Esophagus muscularis mucosa (tissue), 3 donors: ENCODE measurements at regions not wholly inside any gene's neighbourhood (a gene's known extent, or its start where the extent isn't known, plus 50 kb on each side); places are given as distances from the start of the nearest gene placed in this dataset.

ENCODE experiments used
- POLR2A ChIP-seq: fragments of 450-650 bp; IDR thresholded peaks from one replicate; pipeline ENCODE4 v1.6.1; 2017; ENCODE audit warnings: antibody characterized with exemption, moderate library complexity, mild to moderate bottlenecking, low read depth
- POLR2AphosphoS5 ChIP-seq, 2 donors: sonication (generic); formaldehyde crosslinking; IDR thresholded peaks; one replicate each; pipeline ENCODE4 v1.6.1; 2017; ENCODE audit warnings: antibody characterized with exemption in 2 of 2
- TF ChIP-seq, protein P1 (sequence below), 3 experiments: fragments of 200-600 bp in 2 of 3; fragments of 450-650 bp in 1 of 3; sonication (generic) in 2 of 3; IDR thresholded peaks; one replicate each; pipeline ENCODE4 v1.5.1; 2017 to 2019; ENCODE audit warnings: antibody characterized with exemption in 3 of 3, mild to moderate bottlenecking in 2 of 3, moderate library complexity in 1 of 3

DNA sequence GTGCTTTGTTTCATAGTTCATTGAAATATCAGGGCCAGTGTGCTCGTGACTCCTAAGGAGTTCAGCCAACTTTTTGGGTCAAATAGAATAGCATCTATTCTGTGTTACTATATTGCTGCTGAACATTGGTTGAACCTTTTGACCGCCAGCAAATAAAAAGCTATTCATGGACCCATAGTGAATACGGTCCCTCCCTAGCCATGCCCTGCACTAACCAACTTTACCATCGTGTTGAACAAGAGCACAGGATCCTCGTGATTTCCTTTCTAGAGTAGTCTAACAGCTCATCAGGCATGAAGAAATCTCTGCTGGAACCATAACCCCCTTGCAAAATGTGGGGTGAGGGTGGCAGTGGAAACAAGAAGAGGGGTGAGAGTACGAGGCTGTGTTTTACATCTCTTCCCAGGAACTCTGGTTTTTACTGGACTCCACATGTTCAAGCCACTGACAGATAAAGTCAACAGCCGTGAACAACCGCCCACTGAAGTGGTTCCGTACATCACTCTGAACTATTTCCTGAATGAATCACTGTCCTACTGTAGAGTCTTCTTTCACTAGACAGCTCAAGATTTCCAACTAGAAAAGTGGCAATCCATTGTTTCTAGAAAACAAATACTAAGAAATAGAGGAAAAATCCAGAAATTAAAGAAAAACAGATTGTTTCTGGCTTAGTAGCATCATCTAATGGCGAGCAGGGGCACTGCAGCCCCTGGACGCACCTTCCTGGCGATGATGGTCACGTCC, 70.1 kb upstream of the SPATA31E1 start:
- no peak for TF ChIP-seq POLR2AphosphoS5 (IDR thresholded peaks at IDR 0.05)
- TF ChIP-seq, protein P1, sequence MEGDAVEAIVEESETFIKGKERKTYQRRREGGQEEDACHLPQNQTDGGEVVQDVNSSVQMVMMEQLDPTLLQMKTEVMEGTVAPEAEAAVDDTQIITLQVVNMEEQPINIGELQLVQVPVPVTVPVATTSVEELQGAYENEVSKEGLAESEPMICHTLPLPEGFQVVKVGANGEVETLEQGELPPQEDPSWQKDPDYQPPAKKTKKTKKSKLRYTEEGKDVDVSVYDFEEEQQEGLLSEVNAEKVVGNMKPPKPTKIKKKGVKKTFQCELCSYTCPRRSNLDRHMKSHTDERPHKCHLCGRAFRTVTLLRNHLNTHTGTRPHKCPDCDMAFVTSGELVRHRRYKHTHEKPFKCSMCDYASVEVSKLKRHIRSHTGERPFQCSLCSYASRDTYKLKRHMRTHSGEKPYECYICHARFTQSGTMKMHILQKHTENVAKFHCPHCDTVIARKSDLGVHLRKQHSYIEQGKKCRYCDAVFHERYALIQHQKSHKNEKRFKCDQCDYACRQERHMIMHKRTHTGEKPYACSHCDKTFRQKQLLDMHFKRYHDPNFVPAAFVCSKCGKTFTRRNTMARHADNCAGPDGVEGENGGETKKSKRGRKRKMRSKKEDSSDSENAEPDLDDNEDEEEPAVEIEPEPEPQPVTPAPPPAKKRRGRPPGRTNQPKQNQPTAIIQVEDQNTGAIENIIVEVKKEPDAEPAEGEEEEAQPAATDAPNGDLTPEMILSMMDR (IDR thresholded peaks at IDR 0.05): peak; percentile 69 to 92 (median 72)
- no peak for TF ChIP-seq POLR2A
